Epithelial cell of proximal tubule (primary cell): ENCODE measurements at regions not wholly inside any gene's neighbourhood (a gene's known extent, or its start where the extent isn't known, plus 50 kb on each side); places are given as distances from the start of the nearest gene placed in this dataset.

Experiments used
- DNase-seq: peaks from one replicate; pipeline ENCODE4 v3.0.0-alpha.2; 2011; ENCODE audit warnings: low read depth
- H3K4me3 ChIP-seq: 2 replicates; pipeline ENCODE4 v1.5.1; 2011; ENCODE audit warnings: low read depth, mild to moderate bottlenecking, low read length
- CTCF ChIP-seq: conservative IDR thresholded peaks from 2 replicates; pipeline ENCODE4 v1.5.1; 2012; ENCODE audit warnings: low read depth, mild to moderate bottlenecking, low read length

- H3K4me3 ChIP-seq: no peak overlapping the region
- no peak for DNase-seq
- no peak for TF ChIP-seq CTCF
Measured at GRCh38 chr10:3605882-3606281, 179.1 kb downstream of the KLF6 start.

GRCh38 chr10:3595736-3596135, 189.3 kb downstream of the KLF6 start:
- no peak for DNase-seq
- TF ChIP-seq CTCF: no peak

GRCh38 chr10:3593611-3594010, 191.4 kb downstream of the KLF6 start:
- TF ChIP-seq CTCF: no peak
- DNase-seq: no peak
- H3K4me3 ChIP-seq: no peak overlapping the region

More at GRCh38 chr10:3595736-3596135, 189.3 kb downstream of the KLF6 start:
- no peak overlapping the region for H3K4me3 ChIP-seq

- H3K4me3 ChIP-seq: no peak overlapping the region
- TF ChIP-seq CTCF: no peak
- no peak for DNase-seq
Measured at GRCh38 chr10:3592424-3592823, 192.6 kb downstream of the KLF6 start.

- DNase-seq: no peak
- TF ChIP-seq CTCF: no peak
Measured at GRCh38 chr10:3588816-3589215, 196.2 kb downstream of the KLF6 start.

GRCh38 chr10:3588346-3588745, 196.7 kb downstream of the KLF6 start:
- no peak overlapping the region for H3K4me3 ChIP-seq
- DNase-seq: no peak
- TF ChIP-seq CTCF: no peak

More at GRCh38 chr10:3588816-3589215, 196.2 kb downstream of the KLF6 start:
- H3K4me3 ChIP-seq: no peak overlapping the region

GRCh38 chr10:3584926-3585784, 199.9 kb downstream of the KLF6 start:
- no peak for TF ChIP-seq CTCF
- no peak for DNase-seq
- peak overlapping the region; percentile 36 for H3K4me3 ChIP-seq
